Astrocyte of the hippocampus (primary cell): ENCODE measurements at regions not wholly inside any gene's neighbourhood (a gene's known extent, or its start where the extent isn't known, plus 50 kb on each side); places are given as distances from the start of the nearest gene placed in this dataset.

Experiments used
- DNase-seq: peaks from one replicate; pipeline ENCODE4 v3.0.0; 2011; ENCODE audit warnings: low read depth, low spot score

DNA sequence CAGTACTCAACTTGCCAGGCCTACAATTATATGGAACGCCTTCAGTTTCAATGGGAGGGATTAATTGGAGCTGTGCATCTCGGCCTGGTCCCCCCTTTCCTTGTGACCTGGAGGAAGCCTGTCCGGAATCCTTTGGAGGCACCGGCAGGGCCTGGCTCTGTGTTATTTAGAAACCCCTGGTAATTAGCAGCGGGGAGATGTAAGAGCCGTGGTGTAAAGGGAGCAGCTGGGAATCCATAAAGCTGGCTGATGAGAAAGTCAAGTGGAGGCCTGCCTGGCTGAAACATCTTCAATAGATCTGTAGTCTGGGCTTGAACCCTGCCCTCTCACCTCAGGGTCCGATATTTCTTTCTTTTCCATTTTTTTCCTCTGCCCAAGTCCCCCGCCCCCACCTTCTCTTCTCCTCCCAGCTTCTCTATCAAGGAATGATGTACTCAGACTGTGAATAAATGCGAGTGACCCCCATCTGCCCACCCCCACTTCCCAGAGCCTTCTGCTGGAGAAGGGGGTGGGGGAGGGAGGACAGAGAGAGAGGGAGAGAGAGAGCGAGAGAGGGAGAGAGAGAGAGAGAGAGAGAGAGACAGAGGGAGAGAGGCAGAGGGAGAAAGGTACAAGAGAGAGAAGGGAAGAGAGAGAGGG, 495.5 kb upstream of the ZFHX3 start:
- no peak for DNase-seq

DNA sequence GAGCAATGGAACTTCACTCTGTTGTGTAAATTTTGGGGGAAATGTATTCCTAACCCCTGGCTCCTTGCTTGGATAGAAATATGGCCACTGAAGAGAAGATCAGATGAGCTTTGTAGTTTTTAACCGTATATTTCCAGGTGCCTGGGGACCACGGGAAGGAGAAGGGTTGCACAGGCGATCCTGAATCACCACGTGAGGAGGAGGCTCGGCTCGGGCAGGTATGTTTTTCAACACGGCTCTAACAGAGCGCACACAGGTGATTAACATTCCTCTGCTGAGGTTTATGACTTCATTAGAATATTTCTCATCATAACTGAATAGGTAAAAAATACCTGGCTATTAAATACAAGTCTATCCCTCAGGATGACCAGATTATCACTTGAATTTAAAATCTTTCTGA, 495.0 kb upstream of the ZFHX3 start:
- no peak for DNase-seq

DNA sequence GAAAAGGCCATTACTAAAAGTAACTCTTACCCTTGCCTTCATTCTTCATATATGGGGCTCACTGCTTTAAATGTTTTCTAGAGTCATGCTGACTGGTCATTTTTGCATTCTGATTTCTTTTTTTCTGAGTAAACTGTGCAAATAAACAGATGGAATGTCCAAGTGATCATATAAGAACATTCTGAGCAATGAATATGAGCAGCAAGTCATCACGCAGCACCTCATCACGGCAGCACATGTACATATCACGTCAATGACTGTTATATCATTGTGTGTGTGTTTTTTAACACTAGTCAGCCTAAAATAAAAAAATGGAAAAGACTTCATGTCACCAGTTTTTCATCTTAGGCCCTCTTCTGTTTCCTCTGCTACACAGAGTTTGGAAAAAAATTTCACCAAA, 490.0 kb upstream of the ZFHX3 start:
- DNase-seq = no peak

DNA sequence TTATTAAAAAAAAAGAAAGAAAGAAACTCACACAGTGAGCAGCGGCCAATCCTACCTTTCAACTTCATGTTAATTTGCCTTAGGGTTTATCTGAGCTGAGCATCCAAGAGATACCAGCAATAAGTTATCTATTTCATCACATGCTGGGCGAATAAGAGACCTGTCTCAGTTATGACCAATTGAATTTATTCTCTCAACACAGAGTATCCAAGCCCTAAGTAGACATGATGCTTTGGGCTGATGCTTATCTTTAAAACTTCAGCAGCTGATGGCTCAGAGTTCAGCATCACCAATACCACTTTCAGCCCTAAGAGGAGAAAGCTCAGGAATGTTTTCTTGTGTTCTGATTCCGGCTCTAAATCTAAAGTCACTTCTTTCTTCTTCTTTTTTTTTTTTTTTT, 489.0 kb upstream of the ZFHX3 start:
- no peak for DNase-seq

DNA sequence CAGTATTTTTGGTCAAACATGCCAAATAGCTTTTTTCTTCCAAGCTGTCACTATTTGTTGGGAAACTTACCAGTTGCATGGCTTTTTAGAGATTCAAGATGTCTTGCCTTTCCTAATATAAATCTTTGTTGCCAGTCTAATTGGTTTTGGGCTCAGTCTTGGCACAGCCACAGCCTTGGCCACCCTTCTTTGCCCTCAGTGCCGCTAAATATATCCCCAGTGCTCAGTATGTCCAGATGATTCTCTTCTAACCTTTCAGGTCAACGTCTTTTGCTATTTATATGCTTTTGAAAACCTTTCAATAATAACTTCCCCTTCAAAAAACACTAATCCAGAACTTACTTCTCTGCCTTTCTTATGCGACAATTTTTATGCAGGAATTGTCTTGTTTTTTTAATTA, 483.1 kb upstream of the ZFHX3 start:
- no peak for DNase-seq

DNA sequence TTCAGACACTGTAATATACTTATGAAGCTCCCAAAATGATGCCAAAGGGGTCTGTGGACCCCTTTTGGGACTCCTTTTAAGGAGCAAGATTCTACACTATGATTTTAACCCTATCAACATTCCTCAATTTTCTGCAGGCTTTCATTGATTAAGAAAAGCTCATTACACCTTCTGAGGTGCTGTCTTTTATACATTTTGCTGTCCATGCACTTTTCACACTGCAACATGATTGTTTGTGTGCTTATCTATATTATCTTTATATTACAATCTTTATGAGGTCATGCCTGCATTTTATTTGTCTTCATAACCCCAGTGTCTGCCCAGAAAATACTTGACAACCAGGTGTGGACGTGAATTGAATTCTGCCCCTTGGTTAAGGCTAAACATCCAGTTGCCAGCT, 482.6 kb upstream of the ZFHX3 start:
- no peak for DNase-seq

DNA sequence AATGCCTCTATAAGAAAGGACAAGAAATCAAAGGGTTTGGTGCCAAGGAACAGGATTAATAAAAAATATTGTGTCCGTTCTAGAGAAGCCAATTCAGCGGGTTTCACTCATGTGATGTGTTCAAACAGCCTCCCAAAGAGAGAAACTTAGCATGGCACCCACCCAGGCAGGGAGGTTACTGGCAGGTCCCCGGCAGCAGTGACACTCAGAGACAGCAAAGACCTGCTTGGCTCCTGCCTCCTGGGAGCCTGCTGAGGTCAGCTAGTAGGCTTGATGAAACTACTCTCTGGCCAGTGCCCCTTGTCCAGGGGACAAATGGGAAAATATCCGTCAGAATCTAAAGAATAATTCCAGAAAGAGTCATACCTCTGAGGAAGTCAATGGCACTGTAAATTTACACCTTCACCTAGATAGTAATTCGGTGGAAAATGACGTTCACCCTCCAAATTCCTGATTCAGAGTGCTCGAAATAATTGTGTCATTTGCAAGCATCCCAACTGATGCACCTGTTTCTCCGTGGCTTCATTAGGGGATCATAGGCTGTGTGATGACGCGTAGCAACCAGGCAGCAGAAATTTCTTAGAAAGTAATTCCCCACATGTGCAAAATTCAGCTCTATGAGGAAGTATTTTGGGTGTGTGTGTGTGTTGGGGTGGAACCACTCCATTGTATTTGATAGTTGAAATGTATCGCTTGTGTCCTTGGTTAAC, 481.5 kb upstream of the ZFHX3 start:
- no peak for DNase-seq

DNA sequence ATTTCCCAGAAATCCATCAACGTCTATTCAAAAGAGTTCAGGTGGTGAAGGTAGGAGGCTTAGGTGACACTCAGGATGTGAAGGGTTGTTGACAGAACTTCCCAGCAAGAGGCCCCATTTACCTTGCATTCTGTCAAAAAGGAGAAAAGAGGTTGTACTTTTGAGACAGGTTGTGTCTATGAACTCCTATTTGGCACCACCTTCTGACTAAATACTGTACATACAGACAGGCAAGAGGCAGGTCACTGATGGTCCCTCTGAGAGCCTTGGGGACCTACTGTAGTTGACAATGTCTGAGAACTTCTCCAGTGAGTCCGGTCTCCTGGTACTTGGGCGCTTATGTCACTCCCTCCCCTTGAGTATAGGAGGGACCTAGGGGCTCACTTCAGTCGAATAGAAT, 479.3 kb upstream of the ZFHX3 start:
- peak; percentile 5 for DNase-seq

DNA sequence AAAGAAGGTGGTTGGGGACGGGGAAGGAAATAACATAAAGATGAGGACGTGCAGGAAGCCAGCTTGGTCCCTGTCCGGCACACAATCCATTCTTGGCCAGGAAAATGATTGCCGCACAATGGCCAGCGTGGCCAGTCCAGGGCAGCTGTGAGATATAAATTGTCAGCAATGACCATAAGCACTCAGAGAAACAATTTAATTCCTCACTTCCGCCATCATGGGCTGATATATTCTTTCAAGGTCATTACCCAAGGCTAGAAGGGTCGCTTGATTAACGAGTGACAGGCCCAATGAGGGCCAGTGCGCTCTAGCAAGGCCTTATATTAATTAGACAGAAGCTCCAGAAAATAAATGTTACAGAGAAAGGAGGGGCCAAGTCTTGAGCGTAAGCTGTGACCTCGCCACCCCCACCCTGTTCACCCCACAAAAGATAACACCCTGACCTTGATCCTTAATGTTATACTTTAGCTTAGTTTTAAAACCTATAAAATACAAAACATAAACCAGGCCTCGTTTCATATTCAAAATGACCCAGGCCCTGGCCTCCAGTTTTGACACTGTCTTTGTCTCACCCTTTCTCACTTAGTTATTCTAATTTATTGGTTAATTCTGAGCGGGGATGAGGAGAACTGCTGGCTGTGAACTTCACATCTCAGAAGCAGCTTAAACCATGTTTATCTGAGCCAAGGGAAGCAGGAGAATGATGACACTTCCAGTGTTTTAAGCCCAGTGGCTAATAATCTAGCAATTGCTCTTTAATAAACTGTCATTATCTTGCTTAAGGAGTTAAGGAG, 478.3 kb upstream of the ZFHX3 start:
- no peak for DNase-seq

DNA sequence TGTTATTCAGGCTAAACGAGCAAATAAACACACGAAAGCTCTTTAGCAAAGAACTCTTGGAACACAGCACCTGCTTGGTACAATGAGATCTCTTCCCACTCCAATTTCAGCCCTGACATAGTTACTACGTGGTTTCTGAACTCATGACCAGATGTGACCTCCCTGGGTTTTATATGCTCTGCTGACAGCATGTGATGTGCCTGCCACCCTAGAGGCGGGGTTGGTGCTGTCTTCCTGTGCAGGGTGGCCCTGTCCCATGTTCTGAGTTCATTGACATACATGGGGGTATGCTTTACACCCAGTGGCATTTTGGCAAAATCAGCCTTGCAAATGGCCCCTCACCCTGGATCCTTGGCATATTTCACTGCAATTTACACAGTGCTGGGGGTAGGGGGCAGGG, 475.3 kb upstream of the ZFHX3 start:
- DNase-seq = no peak

DNA sequence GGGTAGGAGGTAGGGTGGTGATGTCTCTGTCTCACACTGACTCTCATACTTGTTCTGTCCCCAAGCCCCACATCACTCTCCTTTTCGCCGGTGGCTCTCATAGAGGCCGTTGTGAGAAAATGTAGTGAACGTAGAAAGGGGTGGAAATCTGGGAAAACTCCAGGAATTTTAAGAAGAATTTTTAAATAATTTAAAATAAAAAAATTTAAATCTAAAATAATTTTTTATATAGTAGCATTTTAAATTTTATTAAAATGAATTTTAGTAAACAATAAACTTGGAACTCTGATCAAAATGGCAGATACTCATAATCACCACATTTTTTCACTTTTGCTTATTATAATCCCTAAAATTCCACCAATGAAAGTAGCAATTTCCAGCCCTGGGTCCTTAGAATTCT, 473.6 kb upstream of the ZFHX3 start:
- no peak for DNase-seq

DNA sequence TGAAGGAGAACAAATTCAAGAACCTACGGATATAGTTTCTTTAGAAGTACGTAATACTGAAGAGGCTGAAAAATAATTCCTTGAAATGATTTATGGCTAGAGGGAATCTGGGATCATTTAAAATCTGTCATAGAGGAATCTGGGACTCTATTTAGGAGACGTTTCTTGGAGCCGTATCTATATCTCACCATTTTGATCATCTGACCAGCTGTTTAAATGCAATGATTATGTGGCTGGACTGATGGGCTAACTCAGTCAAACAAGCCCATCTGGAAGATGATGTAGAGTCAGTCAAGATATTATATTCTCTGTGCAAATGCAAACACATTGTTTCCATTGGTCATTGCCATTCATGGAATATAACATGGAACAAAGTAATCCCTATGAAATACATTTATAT, 467.7 kb upstream of the ZFHX3 start:
- DNase-seq = no peak

DNA sequence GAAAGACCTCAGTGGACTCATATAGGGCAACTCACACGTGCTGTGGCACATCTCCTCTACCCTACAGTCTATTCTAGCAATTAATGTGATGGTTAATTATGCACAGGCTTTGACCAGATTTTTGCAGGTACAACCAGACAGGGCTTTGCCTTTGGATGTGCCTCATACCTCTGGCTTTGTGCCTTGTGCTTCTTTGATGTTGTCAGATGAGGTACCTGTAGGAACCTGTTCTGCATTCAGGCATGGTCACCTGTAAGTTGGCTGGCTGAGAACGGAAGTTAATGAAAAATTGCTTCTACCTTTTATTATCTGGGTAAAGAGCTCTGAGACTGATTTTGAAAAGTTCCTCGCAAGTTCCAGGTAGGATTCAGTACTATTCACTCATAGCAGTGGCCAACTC, 462.9 kb upstream of the ZFHX3 start:
- no peak for DNase-seq

DNA sequence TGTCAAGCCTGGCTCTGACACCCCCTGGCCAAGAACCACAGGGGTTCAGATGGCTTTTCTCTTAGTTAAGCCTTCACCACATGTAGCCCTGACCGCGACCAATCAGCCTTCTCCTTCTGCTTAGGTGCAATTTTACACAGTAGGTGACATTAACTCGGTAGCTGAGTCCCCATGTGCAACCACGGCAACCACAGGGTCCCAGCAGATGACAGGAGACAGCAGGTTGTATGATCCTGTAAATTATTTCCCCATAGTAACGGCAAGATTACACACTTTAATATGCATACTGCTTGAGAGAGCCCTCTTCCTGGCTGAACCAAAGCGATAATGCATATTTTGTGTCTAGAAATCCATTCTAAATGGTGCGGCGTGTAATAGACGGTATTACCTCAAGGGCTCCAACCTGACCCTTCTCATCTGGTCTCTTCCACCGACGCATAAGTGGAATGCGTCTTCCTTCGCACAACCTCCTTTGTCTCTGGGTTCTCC, 458.7 kb upstream of the ZFHX3 start:
- DNase-seq = no peak

DNA sequence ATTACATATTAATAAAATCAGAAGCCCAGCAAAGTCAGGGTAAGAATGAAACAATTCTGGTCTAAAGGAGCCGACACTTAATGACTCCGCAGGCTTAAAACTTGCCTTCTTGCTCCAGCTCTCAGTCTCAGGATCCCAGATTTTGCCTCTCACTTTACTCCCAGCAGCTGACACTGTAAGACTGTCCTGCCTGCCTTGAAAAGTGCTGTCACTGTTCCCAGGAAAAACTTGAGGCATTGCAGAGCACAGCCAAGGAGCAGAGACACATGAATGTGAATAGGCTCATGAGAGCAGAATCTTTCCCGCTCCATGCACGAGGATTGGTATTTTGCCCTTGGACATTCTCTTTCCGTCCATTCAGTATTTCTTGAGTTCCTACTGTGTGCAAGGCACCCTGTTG, 457.6 kb upstream of the ZFHX3 start:
- DNase-seq = no peak

DNA sequence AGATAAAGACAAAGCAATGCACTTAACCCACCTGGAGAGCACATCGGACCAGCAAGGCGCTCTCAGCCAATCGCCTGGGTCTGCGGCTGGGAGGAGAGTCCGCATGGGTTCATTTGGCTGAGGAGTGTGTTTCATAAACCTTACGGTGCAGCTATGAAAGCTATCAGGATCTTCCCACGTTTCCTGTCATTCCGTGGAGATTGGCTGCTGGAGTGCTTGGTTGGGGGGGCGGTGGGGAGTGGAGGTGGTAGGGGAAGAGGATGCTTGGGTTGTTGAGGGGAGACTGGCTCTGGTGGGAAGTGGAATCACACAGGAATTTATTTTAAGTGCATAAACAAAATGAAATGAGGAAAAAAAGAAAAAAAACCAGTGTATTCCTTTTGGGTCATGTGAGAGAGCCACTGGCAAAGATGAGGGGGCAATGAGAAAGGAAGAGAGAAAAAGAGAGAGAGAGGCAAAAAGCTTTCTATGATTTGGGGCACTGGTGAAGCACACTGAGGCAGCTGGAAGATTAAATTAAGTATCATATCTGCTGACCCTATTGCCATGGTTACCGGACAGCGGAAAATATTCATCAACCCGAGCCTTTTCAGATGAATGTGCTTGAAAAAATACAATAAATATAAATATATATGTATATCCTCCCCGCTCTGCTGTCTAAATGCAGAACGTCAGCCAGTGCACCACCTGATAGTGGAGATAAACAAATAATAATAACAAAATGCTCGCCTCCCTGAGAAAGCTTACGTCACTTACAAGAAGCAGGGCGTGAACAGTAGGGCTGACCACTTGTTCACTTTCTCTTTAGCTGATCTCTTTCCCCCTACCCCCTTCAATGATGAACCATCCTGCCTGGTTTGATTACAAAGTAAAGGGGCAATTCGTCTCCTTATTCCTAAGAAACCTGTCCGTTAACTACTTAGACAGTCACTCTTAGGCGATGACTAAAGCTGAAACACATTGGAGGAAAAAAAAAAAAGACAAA, 457.0 kb upstream of the ZFHX3 start:
- DNase-seq = no peak

DNA sequence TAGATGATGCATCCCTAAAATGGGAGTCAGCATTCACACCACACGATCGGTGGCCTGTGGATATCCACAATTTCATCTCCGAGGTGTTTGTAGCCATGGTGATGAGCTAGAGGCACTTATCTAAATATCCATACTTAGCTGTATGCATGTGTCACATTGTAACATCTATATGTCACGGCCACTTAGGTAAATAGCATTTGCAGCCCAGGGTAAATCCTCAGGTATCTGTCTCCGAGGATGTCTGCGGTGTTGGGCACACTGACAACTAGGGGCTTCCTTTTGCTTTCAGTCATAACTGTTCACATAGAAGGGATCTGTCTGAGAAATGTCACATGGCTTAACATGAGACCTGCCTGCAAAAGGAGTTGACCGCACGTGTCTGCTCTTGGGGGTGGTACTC, 455.2 kb upstream of the ZFHX3 start:
- no peak for DNase-seq

DNA sequence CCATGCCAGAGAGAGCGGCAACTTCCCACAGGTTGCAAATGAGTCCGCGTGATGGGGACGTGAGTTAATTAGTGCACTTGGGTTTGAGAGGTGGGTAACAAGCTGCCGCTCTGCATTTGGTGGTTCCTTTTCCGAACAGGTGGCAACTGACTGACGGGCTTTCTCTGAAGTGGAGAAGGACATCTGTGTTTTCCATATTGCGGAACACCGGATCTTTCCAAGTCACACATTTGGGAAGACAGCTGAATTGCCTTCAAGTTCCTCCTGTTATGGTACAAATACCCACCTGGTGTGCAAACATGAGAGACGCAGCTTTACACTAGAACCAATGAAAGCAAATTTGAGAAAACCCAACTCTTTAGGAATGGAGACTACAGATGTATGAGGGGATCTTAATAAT, 451.3 kb upstream of the ZFHX3 start:
- no peak for DNase-seq

DNA sequence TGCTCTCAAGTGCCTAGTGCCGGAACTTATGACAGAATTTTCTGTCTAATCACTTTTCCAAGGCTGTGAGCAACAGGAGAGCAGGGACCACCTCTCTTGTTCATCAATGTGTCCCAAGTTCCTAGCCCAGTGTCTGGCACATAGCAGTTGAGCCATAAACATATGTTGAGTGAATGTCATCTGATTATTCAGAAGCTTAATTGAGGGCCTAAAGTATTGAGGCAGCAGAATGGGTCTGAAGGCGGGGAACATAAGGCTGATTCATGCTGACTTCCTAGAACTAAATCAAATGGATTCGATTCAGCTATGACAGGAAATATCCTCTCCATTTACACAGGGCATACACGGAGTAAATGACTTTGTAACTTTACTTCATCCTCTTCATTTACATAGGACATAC, 438.0 kb upstream of the ZFHX3 start:
- DNase-seq = no peak

DNA sequence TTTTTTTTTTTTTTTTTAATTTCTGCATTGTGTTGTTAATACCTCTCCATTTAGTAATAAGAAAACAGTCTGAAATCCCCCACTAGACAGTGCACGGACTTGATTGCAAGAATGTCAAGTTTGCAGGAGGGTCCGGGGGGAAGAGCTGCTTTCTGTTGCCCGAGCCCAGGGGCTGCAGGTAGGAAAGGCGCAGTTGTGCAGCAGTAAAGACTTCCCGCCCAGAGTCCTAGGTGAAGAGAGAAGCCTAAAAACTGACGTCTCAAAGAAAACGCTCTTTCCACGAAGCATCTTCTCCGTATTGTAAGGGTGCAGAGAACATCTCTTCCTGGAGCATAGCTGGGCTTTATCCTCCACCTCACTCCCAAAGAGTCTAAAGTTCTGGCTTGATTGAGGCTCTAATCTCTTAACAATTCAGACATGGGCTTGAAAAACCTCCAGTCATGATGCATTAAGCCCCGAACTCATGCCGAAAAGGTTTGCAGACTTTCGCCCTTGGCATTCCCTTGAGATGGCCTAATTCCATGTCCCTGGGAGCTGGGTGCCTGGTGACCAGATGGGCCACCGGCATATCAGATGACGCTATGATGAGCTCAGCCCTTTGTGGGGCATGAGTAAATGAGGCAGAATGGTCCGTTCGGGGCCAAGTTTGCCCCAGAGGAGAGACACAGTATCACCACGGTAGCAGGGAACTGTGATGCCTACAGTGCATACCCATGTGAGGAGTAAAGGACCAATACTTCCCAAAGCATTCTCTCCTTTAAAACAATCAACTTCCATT, 436.2 kb upstream of the ZFHX3 start:
- DNase-seq = no peak
